HG02885 (cell line): ENCODE measurements at regions not wholly inside any gene's neighbourhood (a gene's known extent, or its start where the extent isn't known, plus 50 kb on each side); places are given as distances from the start of the nearest gene placed in this dataset.

Source experiments
- ATAC-seq: cut with Tn5 transposase; IDR thresholded peaks from one replicate; pipeline ENCODE4 v1.9.1; 2021; ENCODE audit warnings: mild to moderate bottlenecking; ENCODE audit not compliant: unreplicated experiment, poor library complexity

GRCh38 chr18:61133783-61134182 lies 199.4 kb upstream of the CDH20 start:
- no peak for ATAC-seq

- ATAC-seq: no peak
Observed at GRCh38 chr18:61136711-61137251, 196.4 kb upstream of the CDH20 start.

DNA sequence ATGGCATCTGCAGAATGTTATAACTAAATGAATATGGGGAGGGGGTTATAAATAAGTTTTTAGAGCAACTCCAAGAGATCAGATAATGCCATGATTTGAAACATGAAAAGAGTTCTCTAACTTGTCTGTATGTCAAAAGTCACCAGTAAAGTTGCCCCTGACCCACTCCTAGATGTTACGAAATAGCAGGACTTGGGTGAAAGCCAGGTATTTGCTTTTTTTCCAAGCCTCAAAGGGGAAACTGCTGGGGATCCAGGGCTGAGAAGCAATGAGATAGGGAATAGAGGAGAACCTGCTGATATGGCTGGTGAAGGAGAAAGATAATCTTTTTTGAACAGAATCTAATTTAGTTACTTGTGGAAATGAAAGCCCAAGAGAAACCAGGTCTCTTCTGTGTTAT lies 191.5 kb upstream of the CDH20 start:
- no peak for ATAC-seq

DNA sequence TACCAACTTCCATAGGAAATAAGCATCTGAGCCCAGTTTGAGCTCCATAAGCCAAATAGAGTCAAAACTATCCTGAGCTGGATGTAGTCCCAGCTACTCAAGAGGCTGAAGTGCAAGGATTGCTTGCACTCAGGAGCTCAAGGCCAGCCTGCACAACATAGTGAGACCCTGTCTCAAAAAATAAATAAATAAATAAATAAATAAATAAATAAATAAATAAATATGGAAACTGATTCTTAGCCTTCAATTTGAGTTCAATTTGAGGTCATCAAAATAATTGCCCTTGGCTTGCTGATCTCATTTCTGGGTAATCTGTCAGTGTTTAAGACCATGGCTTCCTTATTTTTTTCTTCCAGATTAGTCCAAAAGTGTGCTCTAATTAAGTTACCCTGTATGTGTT lies 184.9 kb upstream of the CDH20 start:
- ATAC-seq: no peak

DNA sequence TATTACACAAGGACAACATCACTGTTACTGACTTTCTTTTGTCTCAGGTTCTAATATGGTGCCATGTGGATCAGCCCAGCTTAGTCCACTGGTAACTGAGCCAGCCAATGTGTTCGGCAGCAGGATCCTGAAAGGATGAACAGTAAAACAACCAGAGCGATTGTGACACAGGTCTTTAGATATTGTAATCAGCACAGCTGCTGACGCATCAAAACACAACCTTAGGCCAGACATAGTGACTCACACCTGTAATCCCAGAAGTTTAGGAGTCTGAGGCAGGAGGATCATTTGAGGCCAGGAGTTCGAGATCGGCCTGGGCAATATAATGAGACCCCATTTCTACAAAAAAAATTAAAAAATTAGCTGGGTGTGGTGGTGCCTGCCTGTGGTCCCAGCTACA lies 183.4 kb upstream of the CDH20 start:
- ATAC-seq: no peak

- no peak for ATAC-seq
Observed at GRCh38 chr18:61153571-61153970, 179.7 kb upstream of the CDH20 start.

DNA sequence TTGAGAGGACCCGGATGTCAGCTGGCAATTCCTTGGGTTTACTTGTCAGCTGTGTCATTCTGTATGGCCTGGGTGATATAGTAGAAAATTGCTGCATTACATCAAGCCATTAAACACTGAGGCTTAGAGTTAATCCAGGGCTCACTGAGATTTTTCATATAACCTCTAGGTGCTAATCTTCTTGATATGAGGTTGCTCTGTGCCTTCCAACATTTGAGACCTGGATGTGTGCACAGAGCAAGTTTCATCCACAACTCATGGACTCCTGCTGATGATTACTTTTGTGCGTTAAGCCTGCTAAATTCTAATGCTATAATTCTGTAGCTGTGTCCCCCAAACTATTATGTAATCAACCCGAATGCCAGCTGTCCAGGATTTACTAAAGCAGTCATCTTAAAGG lies 178.4 kb upstream of the CDH20 start:
- ATAC-seq: no peak

- no peak for ATAC-seq
Observed at GRCh38 chr18:61155586-61155985, 177.6 kb upstream of the CDH20 start.

GRCh38 chr18:61157451-61157850 lies 175.8 kb upstream of the CDH20 start:
- ATAC-seq: no peak

DNA sequence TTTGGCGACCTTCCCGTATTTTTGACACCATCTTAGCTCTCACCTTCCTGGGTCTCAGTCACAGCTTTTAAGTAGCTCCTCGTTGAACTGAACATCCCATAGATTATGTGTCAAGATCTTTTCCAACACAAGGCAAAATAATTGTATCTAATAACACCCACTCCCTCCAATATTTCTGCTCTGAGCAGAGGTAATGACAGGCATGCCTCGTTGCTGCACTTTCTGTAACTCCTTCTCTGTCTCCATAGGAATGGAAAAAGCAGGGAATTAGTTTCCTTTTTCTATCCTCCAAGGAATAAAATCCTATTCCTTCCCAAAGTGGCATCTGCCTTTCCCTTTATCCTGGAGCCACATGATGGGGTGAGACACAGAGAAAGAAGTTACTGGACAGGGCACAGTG lies 174.0 kb upstream of the CDH20 start:
- ATAC-seq: no peak

DNA sequence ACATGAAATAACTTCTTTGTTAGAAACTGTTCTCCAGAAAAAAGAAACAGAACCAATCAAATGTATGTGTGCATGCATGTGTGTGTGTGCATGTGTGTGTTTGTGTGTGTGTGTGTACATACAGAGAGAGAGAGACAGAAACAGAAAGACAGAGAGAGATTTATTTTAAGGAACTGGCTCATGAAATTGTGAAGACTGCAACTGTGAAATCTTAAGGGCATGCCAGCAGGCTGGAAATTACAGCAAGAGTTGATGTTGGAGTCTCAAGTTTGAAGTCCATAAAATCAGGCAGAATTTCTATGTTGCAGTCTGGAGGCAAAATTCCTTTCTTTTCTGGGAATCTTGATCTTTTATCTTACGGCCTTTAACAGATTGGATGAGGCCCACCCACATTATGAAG lies 168.9 kb upstream of the CDH20 start:
- ATAC-seq: no peak

DNA sequence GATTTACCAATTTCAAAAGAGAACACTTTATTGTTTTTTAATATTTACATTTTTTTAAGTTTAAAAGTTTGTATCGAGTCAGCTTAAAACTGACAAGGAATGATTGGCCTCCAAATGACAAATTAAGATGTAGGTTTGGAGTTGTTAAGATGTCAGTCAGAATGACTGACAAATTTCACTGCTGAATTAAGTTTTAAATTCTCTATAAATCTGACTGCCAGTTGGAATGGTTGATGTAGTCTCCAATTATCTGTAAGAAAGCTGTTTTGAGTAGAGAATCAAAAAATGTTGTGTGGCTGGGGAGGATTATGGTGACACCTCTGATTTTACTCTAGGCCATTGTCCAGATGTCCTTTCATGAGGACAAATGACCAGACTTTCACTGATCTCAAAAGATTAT lies 165.3 kb upstream of the CDH20 start:
- ATAC-seq: no peak

- no peak for ATAC-seq
Observed at GRCh38 chr18:61169386-61169785, 163.8 kb upstream of the CDH20 start.

- no peak for ATAC-seq
Observed at GRCh38 chr18:61172624-61173023, 160.6 kb upstream of the CDH20 start.

GRCh38 chr18:61173554-61173953 lies 159.7 kb upstream of the CDH20 start:
- ATAC-seq: no peak

- ATAC-seq: no peak
Observed at GRCh38 chr18:61183798-61184197, 149.4 kb upstream of the CDH20 start.

DNA sequence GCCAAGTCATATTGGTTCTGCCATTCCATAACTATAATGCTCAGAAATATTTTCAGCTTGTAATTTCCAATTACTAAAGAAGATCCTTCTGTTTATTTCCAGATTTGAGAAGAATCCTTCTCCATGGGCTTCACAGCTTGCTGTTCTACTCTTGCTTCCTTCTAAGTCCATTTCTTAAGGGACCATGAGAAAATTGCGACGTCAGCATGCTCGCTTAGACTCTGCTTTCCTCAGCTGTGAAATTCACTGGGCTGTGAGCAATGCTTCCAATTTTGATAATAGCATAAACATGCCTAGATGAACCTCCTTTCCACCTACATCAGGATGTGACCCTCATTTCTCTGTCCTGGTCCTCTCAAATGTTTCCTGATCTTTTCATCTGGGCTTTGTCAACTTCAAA lies 145.3 kb upstream of the CDH20 start:
- no peak for ATAC-seq

DNA sequence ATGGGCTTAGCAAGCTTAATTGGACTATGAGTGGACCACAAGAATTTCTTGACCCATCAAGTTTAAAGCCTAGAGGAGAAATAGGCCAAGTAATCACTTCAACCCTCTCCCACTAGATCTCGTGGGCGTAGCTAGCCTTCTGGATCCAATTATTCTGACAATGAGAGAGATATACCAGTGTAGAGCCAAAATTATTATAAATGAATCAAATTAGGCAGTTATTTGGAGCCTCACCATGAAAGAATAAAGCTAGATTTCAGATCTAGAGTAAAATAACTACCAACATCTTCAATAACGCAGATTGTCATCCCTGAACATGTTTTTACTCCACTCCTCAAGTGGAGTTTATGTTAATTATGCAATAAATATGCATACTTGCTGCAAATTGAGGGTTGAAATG lies 143.9 kb upstream of the CDH20 start:
- ATAC-seq: no peak

DNA sequence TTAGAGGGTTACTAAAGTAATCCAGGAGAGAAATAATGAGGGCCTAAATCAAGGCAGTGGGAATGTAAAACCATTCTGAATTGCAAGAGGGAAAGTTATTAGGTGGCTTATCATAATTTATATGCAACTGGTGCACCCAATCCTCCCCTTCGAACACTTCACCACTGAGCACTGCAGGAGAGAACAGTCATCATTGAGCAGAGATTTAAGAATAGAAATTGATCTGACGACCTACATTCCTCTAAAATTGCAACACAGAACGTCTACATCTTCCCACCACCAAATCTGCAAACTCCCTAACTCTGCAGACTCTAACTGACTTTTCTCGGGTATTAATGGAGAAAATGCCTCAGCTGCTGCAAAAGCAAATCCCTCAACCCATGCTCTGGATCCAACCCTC lies 138.5 kb upstream of the CDH20 start:
- no peak for ATAC-seq

- no peak for ATAC-seq
Observed at GRCh38 chr18:61196750-61197149, 136.5 kb upstream of the CDH20 start.

DNA sequence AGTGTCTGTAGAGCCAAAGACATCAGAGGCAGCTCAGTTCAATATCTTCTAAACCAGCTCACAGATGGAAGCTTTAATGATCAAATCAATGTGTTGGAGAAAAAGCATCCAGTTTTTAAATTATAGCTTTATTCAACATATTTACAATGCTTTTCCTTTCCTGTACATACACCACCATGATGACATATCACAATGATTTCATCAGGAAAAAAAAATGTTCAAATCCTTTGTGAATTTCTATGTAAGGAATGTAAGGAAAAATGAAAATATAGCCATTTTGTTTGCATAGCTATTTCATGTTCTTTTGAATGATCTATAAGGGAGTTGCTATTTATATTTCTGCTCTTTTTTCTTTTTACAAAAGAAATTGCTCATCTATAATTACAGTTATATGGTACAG lies 134.7 kb upstream of the CDH20 start:
- no peak for ATAC-seq

DNA sequence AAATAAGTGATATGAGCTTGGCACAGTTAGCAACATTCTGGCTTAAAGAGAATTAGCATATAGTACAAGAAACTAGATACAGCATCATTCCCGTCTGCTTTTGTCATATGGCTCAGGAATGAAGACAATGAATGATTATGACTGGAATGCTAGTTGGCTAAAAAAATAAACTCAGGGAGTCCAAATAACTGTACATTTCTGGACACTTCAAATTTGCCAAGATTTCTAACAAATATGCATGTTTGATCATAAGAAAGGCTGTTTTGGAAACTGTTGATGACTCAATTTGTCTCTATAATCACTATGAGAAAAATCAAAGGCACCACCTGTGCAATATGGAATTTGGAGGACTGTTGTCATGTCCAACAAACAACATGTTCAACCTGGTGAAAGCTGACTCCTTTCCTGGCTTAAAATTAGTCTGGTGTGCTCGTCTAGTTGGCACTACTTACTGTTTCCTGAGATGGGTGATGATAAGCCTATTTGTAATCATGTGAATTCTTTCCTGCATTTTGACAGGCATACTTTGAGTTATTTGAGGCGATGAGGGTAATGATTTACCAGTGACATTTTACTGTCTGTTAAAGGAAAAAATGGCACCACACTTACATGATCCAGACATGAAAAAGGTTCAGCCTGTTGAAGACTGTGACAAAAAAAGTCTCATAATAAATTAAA lies 133.9 kb upstream of the CDH20 start:
- ATAC-seq: no peak

GRCh38 chr18:61201511-61201910 lies 131.7 kb upstream of the CDH20 start:
- ATAC-seq: no peak
